Neural progenitor cell (in vitro differentiated cells): ENCODE measurements at regions not wholly inside any gene's neighbourhood (a gene's known extent, or its start where the extent isn't known, plus 50 kb on each side); places are given as distances from the start of the nearest gene placed in this dataset.

Experiments
- DNase-seq: peaks from one replicate; pipeline ENCODE4 v3.0.0-alpha.2; 2016; ENCODE audit warnings: low spot score
- H2AFZ ChIP-seq: fragments of 200-600 bp; sonication (generic); replicated peaks from 2 replicates; pipeline ENCODE4 v1.6.1; 2016; ENCODE audit warnings: antibody characterized with exemption
- H3F3A ChIP-seq: fragments of 200-600 bp; sonication (generic); 2 replicates; pipeline ENCODE4 v1.6.1; 2016; ENCODE audit warnings: antibody characterized with exemption, low read depth
- H3K27ac ChIP-seq: fragments of 200-600 bp; sonication (generic); 2 replicates; pipeline ENCODE4 v1.5.1; 2016; ENCODE audit warnings: mild to moderate bottlenecking
- H3K27me3 ChIP-seq: fragments of 200-600 bp; sonication (generic); 2 replicates; pipeline ENCODE4 v1.6.1; 2016; ENCODE audit warnings: mild to moderate bottlenecking, moderate library complexity
- H3K36me3 ChIP-seq: fragments of 200-600 bp; sonication (generic); 2 replicates; pipeline ENCODE4 v1.5.1; 2016
- H3K4me1 ChIP-seq: fragments of 200-600 bp; sonication (generic); 2 replicates; pipeline ENCODE4 v1.6.1; 2016; ENCODE audit warnings: mixed run types
- H3K4me2 ChIP-seq: fragments of 200-600 bp; sonication (generic); 2 replicates; pipeline ENCODE4 v1.6.1; 2016
- H3K4me3 ChIP-seq: fragments of 200-600 bp; sonication (generic); 2 replicates; pipeline ENCODE4 v1.5.1; 2016
- H3K79me2 ChIP-seq: fragments of 200-600 bp; sonication (generic); 2 replicates; pipeline ENCODE4 v1.6.1; 2016; ENCODE audit warnings: low read depth
- H3K9ac ChIP-seq: fragments of 200-600 bp; sonication (generic); 2 replicates; pipeline ENCODE4 v1.6.1; 2016
- H3K9me3 ChIP-seq: fragments of 200-600 bp; sonication (generic); 2 replicates; pipeline ENCODE4 v1.5.1; 2016; ENCODE audit warnings: low read depth
- H4K20me1 ChIP-seq: fragments of 200-600 bp; sonication (generic); 2 replicates; pipeline ENCODE4 v1.6.1; 2016; ENCODE audit warnings: low read depth
- H3K27ac Mint-ChIP-seq: 3 replicates; pipeline ENCODE4 v1.8.0; 2021; ENCODE audit warnings: mixed read lengths
- H3K27me3 Mint-ChIP-seq: 2 replicates; pipeline ENCODE4 v1.8.0; 2022; ENCODE audit warnings: low read depth, mild to moderate bottlenecking, inconsistent platforms, moderate library complexity, mixed read lengths; ENCODE audit not compliant: insufficient read depth
- H3K36me3 Mint-ChIP-seq: 3 replicates; pipeline ENCODE4 v1.8.0; 2021; ENCODE audit warnings: mixed read lengths
- H3K4me1 Mint-ChIP-seq: 3 replicates; pipeline ENCODE4 v1.8.0; 2021; ENCODE audit warnings: mixed read lengths
- H3K4me3 Mint-ChIP-seq: 3 replicates; pipeline ENCODE4 v1.8.0; 2021; ENCODE audit warnings: mild to moderate bottlenecking, moderate library complexity, mixed read lengths
- H3K9me3 Mint-ChIP-seq: 3 replicates; pipeline ENCODE4 v1.8.0; 2020; ENCODE audit warnings: mixed read lengths
- EZH2 ChIP-seq: fragments of 200-600 bp; sonication (generic); IDR thresholded peaks from 2 replicates; pipeline ENCODE4 v1.6.1; 2017; ENCODE audit warnings: antibody characterized with exemption, mild to moderate bottlenecking, moderate library complexity
- EZH2phosphoT487 ChIP-seq: fragments of 200-600 bp; sonication (generic); IDR thresholded peaks from 2 replicates; pipeline ENCODE4 v1.6.1; 2017; ENCODE audit warnings: antibody characterized with exemption
- TF ChIP-seq, protein P1 (sequence below): fragments of 200-600 bp; sonication (generic); IDR thresholded peaks from 2 replicates; pipeline ENCODE4 v1.5.1; 2017; ENCODE audit warnings: antibody characterized with exemption, mild to moderate bottlenecking

DNA sequence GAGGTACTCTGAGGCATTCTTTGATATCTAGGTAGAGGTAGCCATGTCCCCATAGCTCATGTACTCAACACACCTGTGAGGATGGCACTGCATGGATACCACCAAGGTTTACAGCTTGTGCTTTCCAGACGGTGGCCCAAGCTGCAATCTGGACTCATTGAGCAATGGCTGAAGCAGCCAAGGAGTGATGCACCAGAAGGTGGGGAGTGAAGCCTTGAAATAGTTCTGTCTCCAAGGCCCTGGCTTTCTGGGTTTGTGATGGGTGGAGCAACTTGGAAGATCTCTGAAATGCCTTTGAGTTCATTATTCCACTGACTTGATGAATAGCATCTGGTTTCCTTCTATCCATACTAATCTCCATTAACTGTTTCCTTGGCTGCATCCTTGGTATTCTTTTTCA is 290.0 kb upstream of the NOVA1 start:
- no peaks in the 10 kb centered on the region for H3K27me3 ChIP-seq
- peaks cover 2% of the 10 kb centered on the region for H3K9me3 ChIP-seq
- no peaks in the 10 kb centered on the region for H4K20me1 ChIP-seq
- no peak overlapping the region for H2AFZ ChIP-seq
- Mint-ChIP-seq H3K4me1 (no peaks in the 10 kb centered on the region), H3K36me3 (no peaks in the 10 kb centered on the region), H3K9me3 (peaks cover 3% of the 10 kb centered on the region), H3K27ac (no peak overlapping the region), H3K27me3 (no peaks in the 10 kb centered on the region), H3K4me3 (no peak overlapping the region)
- no peak overlapping the region for H3K27ac ChIP-seq
- no peak overlapping the region for H3K4me2 ChIP-seq
- H3K4me3 ChIP-seq = no peak overlapping the region
- no peaks in the 10 kb centered on the region for H3F3A ChIP-seq
- DNase-seq = no peak
- no peaks in the 10 kb centered on the region for H3K36me3 ChIP-seq
- no peak overlapping the region for H3K9ac ChIP-seq
- no peaks in the 10 kb centered on the region for H3K4me1 ChIP-seq
- H3K79me2 ChIP-seq = no peaks in the 10 kb centered on the region
- TF ChIP-seq EZH2phosphoT487 (no peak), EZH2 (no peak)
- TF ChIP-seq, protein P1, sequence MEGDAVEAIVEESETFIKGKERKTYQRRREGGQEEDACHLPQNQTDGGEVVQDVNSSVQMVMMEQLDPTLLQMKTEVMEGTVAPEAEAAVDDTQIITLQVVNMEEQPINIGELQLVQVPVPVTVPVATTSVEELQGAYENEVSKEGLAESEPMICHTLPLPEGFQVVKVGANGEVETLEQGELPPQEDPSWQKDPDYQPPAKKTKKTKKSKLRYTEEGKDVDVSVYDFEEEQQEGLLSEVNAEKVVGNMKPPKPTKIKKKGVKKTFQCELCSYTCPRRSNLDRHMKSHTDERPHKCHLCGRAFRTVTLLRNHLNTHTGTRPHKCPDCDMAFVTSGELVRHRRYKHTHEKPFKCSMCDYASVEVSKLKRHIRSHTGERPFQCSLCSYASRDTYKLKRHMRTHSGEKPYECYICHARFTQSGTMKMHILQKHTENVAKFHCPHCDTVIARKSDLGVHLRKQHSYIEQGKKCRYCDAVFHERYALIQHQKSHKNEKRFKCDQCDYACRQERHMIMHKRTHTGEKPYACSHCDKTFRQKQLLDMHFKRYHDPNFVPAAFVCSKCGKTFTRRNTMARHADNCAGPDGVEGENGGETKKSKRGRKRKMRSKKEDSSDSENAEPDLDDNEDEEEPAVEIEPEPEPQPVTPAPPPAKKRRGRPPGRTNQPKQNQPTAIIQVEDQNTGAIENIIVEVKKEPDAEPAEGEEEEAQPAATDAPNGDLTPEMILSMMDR = no peak

- Histone ChIP-seq H4K20me1 (no peaks in the 10 kb centered on the region), H3K9ac (no peak overlapping the region), H3K36me3 (no peaks in the 10 kb centered on the region), H3K4me1 (no peaks in the 10 kb centered on the region), H3K27ac (no peak overlapping the region), H3F3A (no peaks in the 10 kb centered on the region), H3K4me2 (no peak overlapping the region), H3K4me3 (no peak overlapping the region), H3K79me2 (no peaks in the 10 kb centered on the region), H3K27me3 (no peaks in the 10 kb centered on the region), H3K9me3 (peaks cover 2% of the 10 kb centered on the region), H2AFZ (no peak overlapping the region)
- Mint-ChIP-seq H3K36me3 (no peaks in the 10 kb centered on the region), H3K4me1 (no peaks in the 10 kb centered on the region), H3K27ac (no peak overlapping the region), H3K4me3 (no peak overlapping the region), H3K27me3 (no peaks in the 10 kb centered on the region), H3K9me3 (peaks cover 3% of the 10 kb centered on the region)
- DNase-seq = no peak
- no peak for TF ChIP-seq EZH2
- no peak for TF ChIP-seq EZH2phosphoT487
- TF ChIP-seq, protein P1 = no peak
These were observed 290.8 kb upstream of the NOVA1 start for GRCh38 chr14:26888592-26888991.

- no peaks in the 10 kb centered on the region for H3F3A ChIP-seq
- no peak overlapping the region for H2AFZ ChIP-seq
- H3K27ac ChIP-seq = no peak overlapping the region
- no peaks in the 10 kb centered on the region for H3K27me3 Mint-ChIP-seq
- H3K9ac ChIP-seq = no peak overlapping the region
- H3K4me1 ChIP-seq = no peaks in the 10 kb centered on the region
- no peak for DNase-seq
- H3K27ac Mint-ChIP-seq = no peak overlapping the region
- no peak overlapping the region for H3K4me3 Mint-ChIP-seq
- peaks cover 2% of the 10 kb centered on the region for H3K36me3 Mint-ChIP-seq
- H3K36me3 ChIP-seq = no peaks in the 10 kb centered on the region
- peaks cover 11% of the 10 kb centered on the region for H3K9me3 Mint-ChIP-seq
- H3K4me1 Mint-ChIP-seq = no peaks in the 10 kb centered on the region
- no peak overlapping the region for H3K4me2 ChIP-seq
- H3K4me3 ChIP-seq = no peak overlapping the region
- H3K79me2 ChIP-seq = no peaks in the 10 kb centered on the region
- no peaks in the 10 kb centered on the region for H3K27me3 ChIP-seq
- TF ChIP-seq EZH2phosphoT487 (no peak), EZH2 (no peak)
- TF ChIP-seq, protein P1 = no peak
- no peaks in the 10 kb centered on the region for H4K20me1 ChIP-seq
- H3K9me3 ChIP-seq = peaks cover 5% of the 10 kb centered on the region
These were observed 298.6 kb upstream of the NOVA1 start for GRCh38 chr14:26896447-26896846.

DNA sequence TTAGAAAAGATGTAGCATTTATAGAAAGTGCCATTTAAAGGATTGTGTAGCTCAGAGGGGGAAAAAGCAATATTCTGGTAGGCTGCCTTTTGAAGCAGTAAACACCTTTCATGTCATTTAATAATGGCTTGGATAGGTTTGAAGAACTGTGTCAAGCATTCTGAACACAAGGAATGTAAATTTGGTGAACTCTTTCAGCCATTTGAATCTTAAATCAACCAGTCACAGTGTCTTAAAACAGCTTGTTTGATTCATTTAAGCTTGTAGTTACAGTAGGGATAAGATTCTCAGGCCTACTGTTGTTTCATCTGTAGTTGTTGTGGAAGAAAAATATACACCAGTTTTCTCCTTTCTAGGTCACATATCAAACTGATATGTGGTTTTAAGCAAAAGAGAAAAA is 299.4 kb upstream of the NOVA1 start:
- DNase-seq = no peak
- H3K9me3 ChIP-seq = peaks cover 5% of the 10 kb centered on the region
- no peaks in the 10 kb centered on the region for H3K4me1 Mint-ChIP-seq
- no peak overlapping the region for H3K4me2 ChIP-seq
- no peaks in the 10 kb centered on the region for H3K36me3 ChIP-seq
- peak overlapping the region; percentile 45 for H2AFZ ChIP-seq
- H3K27me3 ChIP-seq = no peaks in the 10 kb centered on the region
- no peak overlapping the region for H3K27ac Mint-ChIP-seq
- H3K27ac ChIP-seq = no peak overlapping the region
- H3K79me2 ChIP-seq = no peaks in the 10 kb centered on the region
- peaks cover 11% of the 10 kb centered on the region for H3K9me3 Mint-ChIP-seq
- no peak for TF ChIP-seq EZH2
- TF ChIP-seq, protein P1 = no peak
- no peak for TF ChIP-seq EZH2phosphoT487
- no peaks in the 10 kb centered on the region for H3K4me1 ChIP-seq
- H3F3A ChIP-seq = no peaks in the 10 kb centered on the region
- no peak overlapping the region for H3K4me3 Mint-ChIP-seq
- no peaks in the 10 kb centered on the region for H3K27me3 Mint-ChIP-seq
- no peak overlapping the region for H3K4me3 ChIP-seq
- no peak overlapping the region for H3K9ac ChIP-seq
- H3K36me3 Mint-ChIP-seq = peaks cover 2% of the 10 kb centered on the region
- H4K20me1 ChIP-seq = no peaks in the 10 kb centered on the region
